Breast epithelium (tissue), 3 donors: ENCODE measurements at regions not wholly inside any gene's neighbourhood (a gene's known extent, or its start where the extent isn't known, plus 50 kb on each side); places are given as distances from the start of the nearest gene placed in this dataset.

Source experiments
- POLR2A ChIP-seq: fragments of 450-650 bp; IDR thresholded peaks from one replicate; pipeline ENCODE4 v1.6.1; 2016; ENCODE audit warnings: antibody characterized with exemption, mild to moderate bottlenecking, moderate library complexity
- TF ChIP-seq, protein P1 (sequence below), 3 donors: fragments of 450-650 bp; IDR thresholded peaks; one replicate each; pipeline ENCODE4 v1.5.1; 2016 to 2017; ENCODE audit warnings: antibody characterized with exemption in 3 of 3, mild to moderate bottlenecking in 3 of 3, moderate library complexity in 3 of 3

DNA sequence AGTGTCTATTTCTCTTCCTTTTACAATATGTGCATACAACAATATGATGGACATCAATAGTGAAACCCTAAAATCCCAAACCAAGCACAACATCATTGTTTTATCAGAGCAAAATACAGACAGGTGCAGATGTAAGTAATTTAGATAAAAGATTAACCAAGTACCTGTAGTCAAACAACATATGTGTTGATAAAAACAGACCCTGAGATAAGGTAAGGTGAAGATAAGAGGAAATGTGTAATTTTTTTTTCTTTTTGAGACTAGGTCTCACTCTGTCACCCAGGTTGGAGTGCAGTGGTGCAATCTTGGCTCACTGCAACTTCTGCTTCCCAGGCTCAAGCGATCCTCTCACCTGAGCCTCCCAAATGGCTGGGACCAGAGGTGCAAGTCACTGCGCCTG lies 589.8 kb downstream of the PLCL1 start:
- no peak for TF ChIP-seq POLR2A
- TF ChIP-seq, protein P1, sequence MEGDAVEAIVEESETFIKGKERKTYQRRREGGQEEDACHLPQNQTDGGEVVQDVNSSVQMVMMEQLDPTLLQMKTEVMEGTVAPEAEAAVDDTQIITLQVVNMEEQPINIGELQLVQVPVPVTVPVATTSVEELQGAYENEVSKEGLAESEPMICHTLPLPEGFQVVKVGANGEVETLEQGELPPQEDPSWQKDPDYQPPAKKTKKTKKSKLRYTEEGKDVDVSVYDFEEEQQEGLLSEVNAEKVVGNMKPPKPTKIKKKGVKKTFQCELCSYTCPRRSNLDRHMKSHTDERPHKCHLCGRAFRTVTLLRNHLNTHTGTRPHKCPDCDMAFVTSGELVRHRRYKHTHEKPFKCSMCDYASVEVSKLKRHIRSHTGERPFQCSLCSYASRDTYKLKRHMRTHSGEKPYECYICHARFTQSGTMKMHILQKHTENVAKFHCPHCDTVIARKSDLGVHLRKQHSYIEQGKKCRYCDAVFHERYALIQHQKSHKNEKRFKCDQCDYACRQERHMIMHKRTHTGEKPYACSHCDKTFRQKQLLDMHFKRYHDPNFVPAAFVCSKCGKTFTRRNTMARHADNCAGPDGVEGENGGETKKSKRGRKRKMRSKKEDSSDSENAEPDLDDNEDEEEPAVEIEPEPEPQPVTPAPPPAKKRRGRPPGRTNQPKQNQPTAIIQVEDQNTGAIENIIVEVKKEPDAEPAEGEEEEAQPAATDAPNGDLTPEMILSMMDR (IDR thresholded peaks at IDR 0.05) = no peak
